GM23338 (cell line): ENCODE measurements at regions not wholly inside any gene's neighbourhood (a gene's known extent, or its start where the extent isn't known, plus 50 kb on each side); places are given as distances from the start of the nearest gene placed in this dataset.
"Not testable (repeated sequence)": the region's sequence is repeated elsewhere in the genome, so short reads cannot be mapped to it uniquely, and the experiment has no call there.

Source experiments
- ATAC-seq: fragments of 200-7000 bp; cut with Tn5 transposase; 3 replicates; pipeline ENCODE4 v1.9.1; 2020
- DNase-seq: peaks from one replicate; pipeline ENCODE4 v3.0.0-alpha.2; 2015; ENCODE audit warnings: low spot score
- H2AFZ ChIP-seq: fragments of 200-600 bp; sonication (generic); 2 replicates; pipeline ENCODE4 v1.8.0; 2016; ENCODE audit warnings: antibody characterized with exemption, mild to moderate bottlenecking, moderate library complexity
- H3F3A ChIP-seq: fragments of 200-600 bp; sonication (generic); replicated peaks from 2 replicates; pipeline ENCODE4 v1.8.0; 2017; ENCODE audit warnings: antibody characterized with exemption, mixed run types, low read depth
- H3K27ac ChIP-seq: fragments of 200-600 bp; sonication (generic); 2 replicates; pipeline ENCODE4 v1.6.1; 2016; ENCODE audit warnings: low read depth
- H3K27me3 ChIP-seq: fragments of 200-600 bp; sonication (generic); 2 replicates; pipeline ENCODE4 v1.8.0; 2016; ENCODE audit warnings: mild to moderate bottlenecking, mixed run types, moderate library complexity; ENCODE audit not compliant: insufficient read depth
- H3K36me3 ChIP-seq: fragments of 200-600 bp; sonication (generic); 2 replicates; pipeline ENCODE4 v1.8.0; 2016; ENCODE audit warnings: mild to moderate bottlenecking; ENCODE audit not compliant: insufficient read depth
- H3K4me1 ChIP-seq: fragments of 200-600 bp; sonication (generic); 2 replicates; pipeline ENCODE4 v1.8.0; 2016; ENCODE audit warnings: mild to moderate bottlenecking, moderate library complexity; ENCODE audit not compliant: insufficient read depth
- H3K4me2 ChIP-seq: fragments of 200-600 bp; sonication (generic); 2 replicates; pipeline ENCODE4 v1.7.1; 2017; ENCODE audit warnings: mixed run types
- H3K4me3 ChIP-seq: fragments of 200-600 bp; sonication (generic); 2 replicates; pipeline ENCODE4 v1.6.1; 2016; ENCODE audit warnings: mixed run types
- H3K79me2 ChIP-seq: fragments of 200-600 bp; sonication (generic); replicated peaks from 2 replicates; pipeline ENCODE4 v1.8.0; 2017; ENCODE audit warnings: mild to moderate bottlenecking; ENCODE audit not compliant: insufficient read depth
- H3K9me2 ChIP-seq: fragments of 200-600 bp; sonication (generic); 2 replicates; pipeline ENCODE4 v1.8.0; 2017; ENCODE audit not compliant: insufficient read depth
- H4K20me1 ChIP-seq: fragments of 200-600 bp; sonication (generic); replicated peaks from 2 replicates; pipeline ENCODE4 v1.8.0; 2017; ENCODE audit warnings: mild to moderate bottlenecking; ENCODE audit not compliant: insufficient read depth
- H3K27ac Mint-ChIP-seq: 2 replicates; pipeline ENCODE4 v1.8.0; 2020; ENCODE audit warnings: inconsistent platforms, mild to moderate bottlenecking, moderate library complexity, mixed read lengths
- H3K27me3 Mint-ChIP-seq: 3 replicates; pipeline ENCODE4 v1.8.0; 2022; ENCODE audit warnings: low read depth, mild to moderate bottlenecking, moderate library complexity, mixed read lengths, inconsistent platforms; ENCODE audit not compliant: insufficient read depth, poor library complexity
- H3K36me3 Mint-ChIP-seq: 3 replicates; pipeline ENCODE4 v1.8.0; 2021; ENCODE audit warnings: low read depth, mild to moderate bottlenecking, inconsistent platforms, moderate library complexity, mixed read lengths
- H3K4me1 Mint-ChIP-seq: 3 replicates; pipeline ENCODE4 v1.8.0; 2020; ENCODE audit warnings: mild to moderate bottlenecking, inconsistent platforms, mixed read lengths
- H3K4me3 Mint-ChIP-seq: 3 replicates; pipeline ENCODE4 v1.8.0; 2021; ENCODE audit warnings: moderate library complexity, mild to moderate bottlenecking, inconsistent platforms, mixed read lengths
- H3K9me3 Mint-ChIP-seq: 3 replicates; pipeline ENCODE4 v1.8.0; 2020; ENCODE audit warnings: moderate library complexity, mild to moderate bottlenecking, inconsistent platforms, mixed read lengths
- TF ChIP-seq, protein P1 (sequence below): IDR thresholded peaks from one replicate; pipeline ENCODE4 v1.6.1; 2018; ENCODE audit warnings: antibody characterized with exemption; ENCODE audit not compliant: unreplicated experiment

DNA sequence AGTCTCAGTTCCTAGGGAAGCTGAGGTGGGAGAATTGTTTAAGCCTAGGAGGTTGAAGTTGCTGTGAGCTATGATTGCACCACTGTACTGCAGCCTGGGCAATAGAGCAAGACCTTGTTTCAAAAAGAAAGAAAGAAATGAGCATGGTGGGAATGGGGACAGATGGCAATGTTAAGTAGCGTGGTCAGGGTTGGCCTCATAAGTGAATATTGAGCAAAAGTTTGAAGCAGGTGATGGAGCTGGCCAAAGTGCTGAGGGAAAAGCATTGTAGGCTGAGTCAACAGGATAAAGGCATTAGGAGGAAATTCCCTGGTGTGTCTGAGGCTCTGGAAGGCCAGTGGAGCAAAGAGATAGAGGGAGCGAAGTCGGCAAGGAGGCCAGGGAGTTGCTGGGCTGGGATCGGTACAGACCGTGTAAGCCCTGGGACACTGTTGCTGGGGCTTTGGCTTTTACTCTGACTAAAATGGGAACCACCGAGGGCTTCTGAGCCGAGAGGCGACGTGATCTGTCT lies 151.0 kb downstream of the RALA start:
- not testable (repeated sequence) for H3F3A ChIP-seq, H3K27me3 ChIP-seq, H3K4me3 ChIP-seq, H2AFZ ChIP-seq, H3K4me1 Mint-ChIP-seq, ATAC-seq, H3K9me2 ChIP-seq, H3K27me3 Mint-ChIP-seq, H3K4me3 Mint-ChIP-seq, H3K9me3 Mint-ChIP-seq, H3K4me2 ChIP-seq, H3K79me2 ChIP-seq, H3K36me3 ChIP-seq, H3K36me3 Mint-ChIP-seq, H3K27ac ChIP-seq, H4K20me1 ChIP-seq, H3K27ac Mint-ChIP-seq, H3K4me1 ChIP-seq, DNase-seq
- TF ChIP-seq, protein P1, sequence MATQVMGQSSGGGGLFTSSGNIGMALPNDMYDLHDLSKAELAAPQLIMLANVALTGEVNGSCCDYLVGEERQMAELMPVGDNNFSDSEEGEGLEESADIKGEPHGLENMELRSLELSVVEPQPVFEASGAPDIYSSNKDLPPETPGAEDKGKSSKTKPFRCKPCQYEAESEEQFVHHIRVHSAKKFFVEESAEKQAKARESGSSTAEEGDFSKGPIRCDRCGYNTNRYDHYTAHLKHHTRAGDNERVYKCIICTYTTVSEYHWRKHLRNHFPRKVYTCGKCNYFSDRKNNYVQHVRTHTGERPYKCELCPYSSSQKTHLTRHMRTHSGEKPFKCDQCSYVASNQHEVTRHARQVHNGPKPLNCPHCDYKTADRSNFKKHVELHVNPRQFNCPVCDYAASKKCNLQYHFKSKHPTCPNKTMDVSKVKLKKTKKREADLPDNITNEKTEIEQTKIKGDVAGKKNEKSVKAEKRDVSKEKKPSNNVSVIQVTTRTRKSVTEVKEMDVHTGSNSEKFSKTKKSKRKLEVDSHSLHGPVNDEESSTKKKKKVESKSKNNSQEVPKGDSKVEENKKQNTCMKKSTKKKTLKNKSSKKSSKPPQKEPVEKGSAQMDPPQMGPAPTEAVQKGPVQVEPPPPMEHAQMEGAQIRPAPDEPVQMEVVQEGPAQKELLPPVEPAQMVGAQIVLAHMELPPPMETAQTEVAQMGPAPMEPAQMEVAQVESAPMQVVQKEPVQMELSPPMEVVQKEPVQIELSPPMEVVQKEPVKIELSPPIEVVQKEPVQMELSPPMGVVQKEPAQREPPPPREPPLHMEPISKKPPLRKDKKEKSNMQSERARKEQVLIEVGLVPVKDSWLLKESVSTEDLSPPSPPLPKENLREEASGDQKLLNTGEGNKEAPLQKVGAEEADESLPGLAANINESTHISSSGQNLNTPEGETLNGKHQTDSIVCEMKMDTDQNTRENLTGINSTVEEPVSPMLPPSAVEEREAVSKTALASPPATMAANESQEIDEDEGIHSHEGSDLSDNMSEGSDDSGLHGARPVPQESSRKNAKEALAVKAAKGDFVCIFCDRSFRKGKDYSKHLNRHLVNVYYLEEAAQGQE: peak; percentile 39

DNA sequence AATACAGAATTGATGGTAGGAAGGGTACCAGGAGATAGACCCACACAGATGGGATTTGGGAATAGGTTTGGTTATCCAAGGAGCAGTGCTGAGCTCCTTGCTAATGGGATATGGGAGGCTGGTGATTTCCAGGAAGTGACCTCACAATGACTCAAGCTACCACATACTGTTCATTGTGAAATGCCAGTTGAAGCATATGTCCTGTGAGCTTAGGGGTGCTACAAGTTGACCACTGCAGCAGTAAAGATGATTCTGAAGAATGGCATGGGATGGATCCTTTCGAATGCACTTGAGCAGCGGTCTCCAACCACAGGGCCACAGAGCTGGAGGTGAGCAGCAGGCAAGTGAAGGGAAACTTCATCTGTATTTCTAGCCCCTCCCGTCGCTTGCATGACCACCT lies 158.2 kb downstream of the RALA start:
- not testable (repeated sequence) for H3K27ac Mint-ChIP-seq, H3K27me3 ChIP-seq, H3K36me3 ChIP-seq, H3K36me3 Mint-ChIP-seq, ATAC-seq, H3K4me3 ChIP-seq, DNase-seq, H3K9me3 Mint-ChIP-seq, H4K20me1 ChIP-seq, H3K27me3 Mint-ChIP-seq, H3K27ac ChIP-seq, H3K4me1 Mint-ChIP-seq, H3K79me2 ChIP-seq, H3K9me2 ChIP-seq, H3K4me2 ChIP-seq, H3K4me1 ChIP-seq, H3K4me3 Mint-ChIP-seq, H2AFZ ChIP-seq, H3F3A ChIP-seq

DNA sequence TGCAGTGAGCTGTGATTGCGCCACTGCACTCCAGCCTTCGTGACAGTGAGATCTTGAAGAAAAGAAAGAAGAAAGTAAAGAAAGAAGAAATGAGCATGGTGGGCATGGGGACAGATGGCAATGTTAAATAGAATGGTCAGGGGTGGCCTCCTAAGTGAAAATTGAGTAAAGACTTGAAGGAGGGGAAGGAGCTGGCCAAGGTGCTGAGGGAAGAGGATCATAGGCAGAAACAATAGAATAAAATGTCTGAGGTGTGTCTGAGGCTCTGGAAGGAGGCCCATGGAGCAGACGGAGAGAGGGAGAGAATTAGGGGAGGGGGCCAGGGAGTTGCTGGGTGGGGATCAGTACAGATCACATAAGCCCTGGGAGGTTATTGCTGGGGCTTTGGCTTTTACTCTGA lies 163.1 kb downstream of the RALA start:
- H3K27me3 Mint-ChIP-seq, H3K9me2 ChIP-seq, H2AFZ ChIP-seq, H3K79me2 ChIP-seq, ATAC-seq, H4K20me1 ChIP-seq, DNase-seq, H3K27ac ChIP-seq, H3K4me2 ChIP-seq, H3K4me1 ChIP-seq, H3K36me3 ChIP-seq, H3F3A ChIP-seq, H3K4me3 Mint-ChIP-seq, H3K36me3 Mint-ChIP-seq, H3K4me1 Mint-ChIP-seq, H3K4me3 ChIP-seq, H3K27me3 ChIP-seq, H3K9me3 Mint-ChIP-seq, H3K27ac Mint-ChIP-seq: not testable (repeated sequence)
- TF ChIP-seq, protein P1: peak; percentile 63
